H1 (cell line): ENCODE measurements at regions not wholly inside any gene's neighbourhood (a gene's known extent, or its start where the extent isn't known, plus 50 kb on each side); places are given as distances from the start of the nearest gene placed in this dataset.
A peak's percentile ranks its signal among the peaks of the same experiment; 100 is the strongest.
"Not testable (repeated sequence)": the region's sequence is repeated elsewhere in the genome, so short reads cannot be mapped to it uniquely, and the experiment has no call there.

ENCODE experiments used
- CTCF ChIA-PET: fragments of 300-600 bp; sonication (Branson Sonifier 250); formaldehyde crosslinking; loops from one replicate; lab custom pipeline; 2021; ENCODE audit not compliant: partially characterized antibody; lab: Charles Lee
- POLR2A ChIA-PET: fragments of 300-600 bp; sonication (Branson Sonifier 250); formaldehyde crosslinking; loops from one replicate; lab custom pipeline; 2021; ENCODE audit warnings: inconsistent platforms; ENCODE audit not compliant: partially characterized antibody; lab: Charles Lee
- DNase-seq, 2 experiments: peaks; one replicate each; pipeline versions ENCODE4 v3.0.0 to v3.0.0-alpha.2; 2010 to 2022; ENCODE audit warnings: low spot score in 2 of 2, low read depth in 1 of 2, mixed read lengths in 1 of 2
- FAIRE-seq: peaks from 2 replicates; lab custom pipeline; 2011; peaks lifted over from hg19 to GRCh38; lab: Jason Lieb, UNC
- H2AFZ ChIP-seq: 2 replicates; pipeline ENCODE4 v1.8.1; 2012; ENCODE audit warnings: low read length, inconsistent platforms
- H2AK5ac ChIP-seq: 2 replicates; pipeline ENCODE4 v1.6.1; 2013; ENCODE audit warnings: low read depth, low read length
- H2BK120ac ChIP-seq: replicated peaks from 2 replicates; pipeline ENCODE3; 2013; ENCODE audit warnings: low read depth, low read length, inconsistent platforms
- H2BK12ac ChIP-seq: 2 replicates; pipeline ENCODE4 v1.6.1; 2013; ENCODE audit warnings: low read depth, low read length
- H2BK15ac ChIP-seq: 2 replicates; pipeline ENCODE4 v1.6.1; 2013; ENCODE audit warnings: low read length
- H2BK20ac ChIP-seq: 2 replicates; pipeline ENCODE4 v1.6.1; 2013; ENCODE audit warnings: low read length
- H2BK5ac ChIP-seq: 2 replicates; pipeline ENCODE4 v1.6.1; 2013; ENCODE audit warnings: low read depth, low read length
- H3K14ac ChIP-seq: 2 replicates; pipeline ENCODE4 v1.6.1; 2013; ENCODE audit warnings: inconsistent platforms; ENCODE audit not compliant: insufficient read length
- H3K18ac ChIP-seq: 2 replicates; pipeline ENCODE4 v1.6.1; 2013; ENCODE audit warnings: low read length; ENCODE audit errors: extremely low read depth
- H3K23ac ChIP-seq: 2 replicates; pipeline ENCODE4 v1.6.1; 2013; ENCODE audit warnings: inconsistent platforms; ENCODE audit not compliant: insufficient read length
- H3K23me2 ChIP-seq: 2 replicates; pipeline ENCODE4 v1.6.1; 2013; ENCODE audit warnings: low read depth, low read length
- H3K27ac ChIP-seq: 2 replicates; pipeline ENCODE4 v1.6.1; 2011; ENCODE audit warnings: low read depth, low read length, inconsistent platforms
- H3K27me3 ChIP-seq, 4 experiments: replicated peaks in 1 of 4; 1 replicate in 1 of 4; 2 replicates in 3 of 4; pipeline versions ENCODE4 v1.6.1 to v1.8.1; 2011 to 2013; ENCODE audit warnings: low read length in 3 of 4, mild to moderate bottlenecking in 3 of 4, inconsistent platforms in 2 of 4, mixed read lengths in 2 of 4, moderate library complexity in 1 of 4; ENCODE audit not compliant: control insufficient read depth in 3 of 4, insufficient read depth in 3 of 4; ENCODE audit errors: extremely low read depth in 1 of 4
- H3K36me3 ChIP-seq, 4 experiments: 2 replicates each; pipeline versions ENCODE4 v1.6.1 to v1.8.1; 2011 to 2013; ENCODE audit warnings: mild to moderate bottlenecking in 4 of 4, low read length in 3 of 4, moderate library complexity in 2 of 4, control low read depth in 1 of 4, inconsistent platforms in 1 of 4; ENCODE audit not compliant: insufficient read depth in 4 of 4, control insufficient read depth in 2 of 4
- H3K4ac ChIP-seq: replicated peaks from 2 replicates; pipeline ENCODE3; 2013; ENCODE audit warnings: low read length, low read depth, mixed read lengths, inconsistent platforms; ENCODE audit not compliant: insufficient read length
- H3K4me1 ChIP-seq, 4 experiments: replicated peaks in 1 of 4; 1 replicate in 1 of 4; 2 replicates in 3 of 4; pipeline versions ENCODE4 v1.6.1 to v1.8.1; 2011 to 2013; ENCODE audit warnings: low read length in 3 of 4, inconsistent platforms in 2 of 4, mixed read lengths in 1 of 4; ENCODE audit not compliant: insufficient read depth in 4 of 4, control insufficient read depth in 3 of 4
- H3K4me2 ChIP-seq, 2 experiments: 2 replicates each; pipeline versions ENCODE4 v1.6.1 to v1.8.1; 2011 to 2013; ENCODE audit warnings: low read depth in 2 of 2, low read length in 2 of 2, control low read depth in 1 of 2, inconsistent platforms in 1 of 2, mild to moderate bottlenecking in 1 of 2; ENCODE audit not compliant: insufficient read depth in 1 of 2
- H3K4me3 ChIP-seq, 4 experiments: fragments of 200-600, 300-600 bp in 1 of 4; sonication (generic), shearing (Covaris generic), sonication (Bioruptor Twin) in 1 of 4; 2 replicates each; pipeline versions ENCODE4 v1.5.1 to v1.8.1; 2011 to 2016; ENCODE audit warnings: low read length in 4 of 4, low read depth in 3 of 4, control low read depth in 2 of 4, inconsistent platforms in 2 of 4, mild to moderate bottlenecking in 2 of 4, mixed read lengths in 1 of 4, moderate library complexity in 1 of 4; ENCODE audit not compliant: insufficient read depth in 2 of 4; ENCODE audit errors: extremely low read depth in 1 of 4
- H3K56ac ChIP-seq: replicated peaks from 2 replicates; pipeline ENCODE3; 2013; ENCODE audit warnings: low read depth, mild to moderate bottlenecking, mixed read lengths, low read length, inconsistent platforms; ENCODE audit not compliant: insufficient read length
- H3K79me1 ChIP-seq: 2 replicates; pipeline ENCODE4 v1.6.1; 2013; ENCODE audit warnings: low read depth, low read length, control low read depth
- H3K79me2 ChIP-seq, 2 experiments: 2 replicates each; pipeline versions ENCODE4 v1.6.1 to v1.8.1; 2012 to 2013; ENCODE audit warnings: low read length in 2 of 2, mild to moderate bottlenecking in 2 of 2, inconsistent platforms in 1 of 2; ENCODE audit not compliant: insufficient read depth in 2 of 2, control insufficient read depth in 1 of 2
- H3K9ac ChIP-seq, 4 experiments: replicated peaks in 1 of 4; 1 replicate in 1 of 4; 2 replicates in 3 of 4; pipeline versions ENCODE4 v1.6.1 to v1.8.1; 2011 to 2013; ENCODE audit warnings: low read depth in 3 of 4, low read length in 3 of 4, control low read depth in 2 of 4, mild to moderate bottlenecking in 2 of 4, moderate library complexity in 2 of 4, inconsistent platforms in 1 of 4; ENCODE audit errors: extremely low read depth in 1 of 4
- H3K9me3 ChIP-seq, 2 experiments: 2 replicates each; pipeline versions ENCODE4 v1.6.1 to v1.8.1; 2012 to 2013; ENCODE audit warnings: mild to moderate bottlenecking in 2 of 2, moderate library complexity in 2 of 2, control low read depth in 1 of 2, inconsistent platforms in 1 of 2, low read depth in 1 of 2, low read length in 1 of 2, mixed read lengths in 1 of 2; ENCODE audit not compliant: insufficient read depth in 2 of 2
- H4K20me1 ChIP-seq, 2 experiments: replicated peaks in 1 of 2; 2 replicates each; pipeline versions ENCODE3 to v1.8.1; 2011 to 2013; ENCODE audit warnings: inconsistent platforms in 2 of 2, low read length in 2 of 2, mild to moderate bottlenecking in 1 of 2; ENCODE audit not compliant: insufficient read depth in 2 of 2, control insufficient read depth in 1 of 2
- H4K5ac ChIP-seq: 2 replicates; pipeline ENCODE4 v1.6.1; 2013; ENCODE audit warnings: low read length, low read depth, mixed read lengths, inconsistent platforms; ENCODE audit not compliant: insufficient read length
- H4K8ac ChIP-seq: 2 replicates; pipeline ENCODE4 v1.8.0; 2013; ENCODE audit warnings: mild to moderate bottlenecking, moderate library complexity, low read length, inconsistent platforms; ENCODE audit not compliant: insufficient read depth; ENCODE audit errors: extremely low read depth
- H4K91ac ChIP-seq: replicated peaks from 2 replicates; pipeline ENCODE3; 2013; ENCODE audit warnings: low read length, mixed read lengths, inconsistent platforms; ENCODE audit not compliant: insufficient read length
- EZH2 ChIP-seq: fragments of 200-600 bp; sonication (generic); IDR thresholded peaks from 2 replicates; pipeline ENCODE4 v1.7.1; 2012; ENCODE audit warnings: low read depth, mild to moderate bottlenecking, moderate library complexity, low read length, inconsistent platforms; ENCODE audit not compliant: severe bottlenecking
- RAD21 ChIP-seq, 2 experiments: IDR thresholded peaks in 1 of 2; conservative IDR thresholded peaks in 1 of 2; 2 replicates each; pipeline ENCODE4 v1.6.1; 2011; ENCODE audit warnings: low read depth in 2 of 2, low read length in 2 of 2, improper control_type of control experiment in 1 of 2, inconsistent platforms in 1 of 2, mild to moderate bottlenecking in 1 of 2, moderate library complexity in 1 of 2
- WGBS, 2 experiments: shearing (Covaris generic) in 1 of 2; methylation state at CpG; one replicate each; pipeline versions ENCODE4 v1.1.6 to v1.1.7; 2013 to 2015; ENCODE audit warnings: low lambda C conversion rate in 2 of 2, mixed read lengths in 2 of 2, inconsistent platforms in 1 of 2, low coverage in 1 of 2, missing lambda C conversion rate in 1 of 2; ENCODE audit not compliant: insufficient replicate concordance in 2 of 2, insufficient coverage in 1 of 2, insufficient read length in 1 of 2; ENCODE audit errors: extremely low coverage in 1 of 2, missing lambda C conversion rate in 1 of 2; 5-methylcytosine and 5-hydroxymethylcytosine counted together

DNA sequence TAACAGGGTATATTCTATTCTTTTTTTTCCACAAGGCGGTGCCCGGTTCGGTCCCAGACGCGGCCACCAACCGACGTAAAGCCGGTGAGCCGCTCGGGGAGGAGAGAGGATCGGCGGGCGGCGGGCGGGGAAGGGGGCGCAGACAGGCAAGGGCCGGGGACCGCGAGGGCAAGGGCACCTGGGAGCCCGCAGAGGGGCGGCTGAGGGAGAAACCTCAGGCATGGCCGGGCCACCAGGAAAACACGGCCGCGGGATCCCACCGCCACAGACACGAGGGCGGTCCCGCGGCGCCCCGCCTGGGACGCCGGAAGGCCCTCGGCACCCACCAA, 511.3 kb upstream of the ZNF337 start:
- H3K79me1 ChIP-seq, H2AK5ac ChIP-seq, H3K79me2 ChIP-seq, H3K4me1 ChIP-seq, H3K56ac ChIP-seq, H3K9ac ChIP-seq, H2BK20ac ChIP-seq, POLR2A ChIA-PET, FAIRE-seq, H3K14ac ChIP-seq, H3K4ac ChIP-seq, H3K18ac ChIP-seq, CTCF ChIA-PET, H4K5ac ChIP-seq, H3K36me3 ChIP-seq, H2BK120ac ChIP-seq, H4K8ac ChIP-seq, H3K9me3 ChIP-seq, H2BK15ac ChIP-seq, H3K23ac ChIP-seq, H3K27ac ChIP-seq: not testable (repeated sequence)
- WGBS, 2 experiments: 9% methylated on average over 27 of the region's 35 CpGs; no CpG with 5 or more reads in 1 of the 2 experiments
- H3K4me3 ChIP-seq: peak overlapping the region; percentile 26 to 63 (median 39)
- H3K4me2 ChIP-seq: peak overlapping the region; percentile 58 to 74
- peak; percentile 36 for TF ChIP-seq EZH2
- 0 out of 4 replicates have a peak, but pooled peaks of 1 of the 2 experiments have one; percentile 1 for TF ChIP-seq RAD21 (IDR thresholded peaks at IDR 0.05 in 1 of 2, conservative IDR thresholded peaks at IDR 0.05 in 1 of 2; ENCODE audit: low read depth in 2 of 2, low read length in 2 of 2)
- TF ChIP-seq, all 59 proteins: peak for 2; not testable (repeated sequence) for 57
- not testable (repeated sequence) for H2AFZ ChIP-seq, H2BK5ac ChIP-seq, H4K20me1 ChIP-seq, H4K91ac ChIP-seq, H2BK12ac ChIP-seq
- Histone ChIP-seq H3K23me2 (peaks cover 12% of the 10 kb centered on the region; the same call in 1 of the 2 replicates), H3K27me3 (peaks cover 11 to 33% (median 23%) of the 10 kb centered on the region in 4 experiments)
- peak in 1 of 2 experiments; percentile 62 for DNase-seq
